Activated naive CD4-positive, alpha-beta T cell treated with anti-CD3 and anti-CD28 coated beads, Interleukin-2, amount 10 ng/mL, durations not matched to agents 7 days and 5 days (primary cell): ENCODE measurements at regions not wholly inside any gene's neighbourhood (a gene's known extent, or its start where the extent isn't known, plus 50 kb on each side); places are given as distances from the start of the nearest gene placed in this dataset.

Source experiments
- CTCF ChIA-PET: fragments of 350-600 bp; sonication (Branson Sonifier 250); formaldehyde crosslinking; loops from one replicate; lab custom pipeline; 2021; ENCODE audit warnings: antibody characterized with exemption; lab: Charles Lee
- DNase-seq: peaks from one replicate; pipeline ENCODE4 v3.0.0-alpha.2; 2020
- H3K27ac Mint-ChIP-seq: one replicate; pipeline ENCODE4 v1.8.0; 2021; ENCODE audit warnings: mild to moderate bottlenecking, moderate library complexity, mixed read lengths
- H3K27me3 Mint-ChIP-seq: one replicate; pipeline ENCODE4 v1.8.0; 2021; ENCODE audit warnings: mild to moderate bottlenecking, mixed read lengths
- H3K36me3 Mint-ChIP-seq: one replicate; pipeline ENCODE4 v1.8.0; 2021; ENCODE audit warnings: mixed read lengths
- H3K4me1 Mint-ChIP-seq: one replicate; pipeline ENCODE4 v1.8.0; 2021; ENCODE audit warnings: mixed read lengths
- H3K4me3 Mint-ChIP-seq: one replicate; pipeline ENCODE4 v1.8.0; 2021; ENCODE audit warnings: mild to moderate bottlenecking, moderate library complexity, mixed read lengths
- H3K9me3 Mint-ChIP-seq: one replicate; pipeline ENCODE4 v1.8.0; 2021; ENCODE audit warnings: mixed read lengths

DNA sequence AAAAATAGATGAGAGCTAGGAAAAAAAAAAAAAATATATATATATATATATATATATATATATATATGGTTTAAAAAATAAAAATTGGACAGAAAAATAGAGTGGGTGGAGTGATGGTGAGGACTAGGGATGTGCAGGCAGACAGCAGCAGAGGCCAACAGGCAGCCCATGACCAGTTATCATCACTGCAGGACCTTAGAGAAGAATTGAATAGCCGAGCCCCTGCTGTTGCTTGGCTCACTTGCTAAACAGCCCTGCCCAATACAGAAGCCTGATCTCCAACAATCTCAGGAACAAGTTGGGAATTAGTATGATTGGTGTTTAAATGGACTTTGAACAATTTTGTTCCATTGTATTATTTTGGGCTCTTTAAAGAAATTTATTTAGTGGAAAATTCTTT lies 967.5 kb upstream of the PIK3C3 start:
- no peaks in the 10 kb centered on the region for H3K36me3 Mint-ChIP-seq
- H3K4me3 Mint-ChIP-seq: no peak overlapping the region
- CTCF ChIA-PET: no interaction called here
- no peaks in the 10 kb centered on the region for H3K27me3 Mint-ChIP-seq
- no peaks in the 10 kb centered on the region for H3K4me1 Mint-ChIP-seq
- peaks cover 12% of the 10 kb centered on the region for H3K9me3 Mint-ChIP-seq
- no peak for DNase-seq
- H3K27ac Mint-ChIP-seq: no peak overlapping the region

DNA sequence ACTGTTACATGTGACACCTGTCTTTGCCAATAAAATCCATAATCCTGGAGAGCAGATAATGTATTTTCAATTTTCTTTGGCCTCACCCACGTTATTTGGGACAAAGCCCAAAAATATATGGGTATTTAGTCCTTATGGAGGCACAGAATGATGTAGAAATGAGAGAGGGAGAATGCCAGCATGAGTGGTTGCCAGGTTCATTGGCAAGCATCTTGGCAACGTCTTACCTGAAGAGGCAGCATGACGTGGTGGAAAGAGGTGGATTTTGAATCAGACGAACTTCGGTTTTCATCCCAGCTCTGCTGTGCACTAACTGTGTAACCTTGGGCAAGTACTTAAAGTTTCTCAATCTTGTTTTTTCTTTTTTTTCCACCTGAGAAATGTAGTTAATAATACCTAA lies 969.6 kb upstream of the PIK3C3 start:
- CTCF ChIA-PET: no interaction called here
- no peak for DNase-seq
- H3K27ac Mint-ChIP-seq: no peak overlapping the region
- no peaks in the 10 kb centered on the region for H3K36me3 Mint-ChIP-seq
- no peaks in the 10 kb centered on the region for H3K4me1 Mint-ChIP-seq
- H3K9me3 Mint-ChIP-seq: peaks cover 7% of the 10 kb centered on the region
- H3K4me3 Mint-ChIP-seq: no peak overlapping the region
- H3K27me3 Mint-ChIP-seq: no peaks in the 10 kb centered on the region

DNA sequence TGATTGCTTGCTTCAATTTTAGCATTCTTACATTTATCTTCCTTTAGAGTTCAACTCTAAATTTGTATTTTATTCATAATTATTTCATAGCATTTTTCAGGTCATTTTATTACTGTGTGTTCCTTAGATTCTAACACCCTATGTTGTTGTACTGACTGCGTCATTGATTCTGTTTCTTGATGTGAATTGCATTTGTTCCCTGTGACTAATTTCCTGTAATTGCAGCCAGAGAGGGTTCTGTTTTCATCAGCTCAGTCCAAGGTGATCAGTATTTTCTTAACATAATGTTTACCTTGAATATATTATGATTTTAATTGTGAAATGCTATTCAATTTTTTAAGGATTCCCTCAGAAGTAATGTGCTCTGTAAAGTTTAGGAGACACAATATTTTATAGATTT lies 970.2 kb upstream of the PIK3C3 start:
- no peaks in the 10 kb centered on the region for H3K27me3 Mint-ChIP-seq
- DNase-seq: no peak

DNA sequence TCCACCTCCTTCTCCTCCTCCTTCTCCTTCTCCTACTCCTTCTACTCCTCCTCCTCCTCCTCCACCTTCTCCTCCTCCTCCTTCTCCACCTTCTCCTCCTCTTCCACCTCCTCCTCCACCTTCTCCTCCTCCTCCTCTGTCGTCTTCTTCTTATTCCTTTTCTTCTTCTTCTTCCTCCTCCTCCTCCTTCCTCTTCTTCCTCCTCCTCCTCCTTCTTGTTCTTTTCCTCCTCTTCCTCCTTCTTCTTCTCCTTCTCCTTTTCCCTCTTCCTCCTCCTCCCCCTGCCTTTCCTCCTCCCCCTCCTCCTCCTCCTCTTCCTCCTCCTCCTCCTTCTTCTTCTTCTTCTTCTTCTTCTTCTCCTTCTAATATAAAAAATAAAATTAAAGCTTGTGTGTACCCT lies 971.2 kb upstream of the PIK3C3 start:
- Mint-ChIP-seq H3K9me3 (peaks cover 5% of the 10 kb centered on the region), H3K4me3 (no peak overlapping the region), H3K4me1 (no peaks in the 10 kb centered on the region), H3K27ac (no peak overlapping the region), H3K36me3 (no peaks in the 10 kb centered on the region), H3K27me3 (no peaks in the 10 kb centered on the region)
- CTCF ChIA-PET: no interaction called here
- DNase-seq: no peak

More for the DNA sequence above, 970.2 kb upstream of the PIK3C3 start:
- H3K4me1 Mint-ChIP-seq: no peaks in the 10 kb centered on the region
- peaks cover 5% of the 10 kb centered on the region for H3K9me3 Mint-ChIP-seq
- no peak overlapping the region for H3K4me3 Mint-ChIP-seq
- no peaks in the 10 kb centered on the region for H3K36me3 Mint-ChIP-seq
- no peak overlapping the region for H3K27ac Mint-ChIP-seq
- CTCF ChIA-PET: no interaction called here

DNA sequence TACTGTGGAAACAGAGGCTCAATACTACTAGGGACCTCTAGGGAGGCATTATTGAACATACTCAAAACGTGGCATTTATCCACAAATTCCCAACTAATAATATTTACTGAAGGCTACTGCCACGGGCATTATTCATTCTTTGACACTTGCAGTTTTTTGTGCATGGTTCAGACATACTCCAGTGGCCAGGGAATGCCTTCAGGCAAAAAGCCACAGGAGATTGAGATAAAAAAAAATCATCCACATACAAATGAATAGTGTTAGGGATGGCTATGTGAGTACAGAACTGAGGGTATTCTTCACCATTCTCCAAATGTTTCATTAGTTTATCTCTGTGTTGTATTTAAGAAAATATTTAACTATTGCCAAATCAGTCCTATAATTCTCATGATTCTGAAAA lies 974.9 kb upstream of the PIK3C3 start:
- peaks cover 8% of the 10 kb centered on the region for H3K9me3 Mint-ChIP-seq
- CTCF ChIA-PET: no interaction called here
- H3K4me3 Mint-ChIP-seq: no peak overlapping the region
- DNase-seq: no peak
- H3K27me3 Mint-ChIP-seq: no peaks in the 10 kb centered on the region
- H3K36me3 Mint-ChIP-seq: no peaks in the 10 kb centered on the region
- H3K4me1 Mint-ChIP-seq: no peaks in the 10 kb centered on the region
- no peak overlapping the region for H3K27ac Mint-ChIP-seq

DNA sequence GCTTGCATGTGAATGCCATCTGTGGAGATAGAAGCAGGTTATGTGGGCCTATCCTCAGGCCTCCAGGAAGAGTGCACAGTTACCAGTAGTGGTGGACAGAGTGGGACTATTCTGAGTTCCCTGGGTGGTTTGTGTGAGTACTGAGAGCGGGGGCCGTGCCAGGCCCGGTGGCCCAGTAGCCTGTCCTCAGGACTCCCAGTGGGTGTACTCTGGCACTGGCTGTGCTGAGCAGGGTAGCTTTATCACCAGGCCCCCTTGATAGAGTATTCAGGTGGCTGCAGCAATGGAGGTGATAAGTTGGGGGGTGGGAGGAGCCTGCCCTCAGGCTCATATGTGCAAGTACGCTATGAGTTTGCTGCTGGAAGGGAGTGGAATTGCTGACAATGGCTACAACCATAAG lies 979.0 kb upstream of the PIK3C3 start:
- Mint-ChIP-seq H3K27ac (no peak overlapping the region), H3K36me3 (no peaks in the 10 kb centered on the region), H3K27me3 (no peaks in the 10 kb centered on the region), H3K9me3 (peaks cover 11% of the 10 kb centered on the region), H3K4me3 (no peak overlapping the region), H3K4me1 (no peaks in the 10 kb centered on the region)
- DNase-seq: no peak
- CTCF ChIA-PET: no interaction called here

DNA sequence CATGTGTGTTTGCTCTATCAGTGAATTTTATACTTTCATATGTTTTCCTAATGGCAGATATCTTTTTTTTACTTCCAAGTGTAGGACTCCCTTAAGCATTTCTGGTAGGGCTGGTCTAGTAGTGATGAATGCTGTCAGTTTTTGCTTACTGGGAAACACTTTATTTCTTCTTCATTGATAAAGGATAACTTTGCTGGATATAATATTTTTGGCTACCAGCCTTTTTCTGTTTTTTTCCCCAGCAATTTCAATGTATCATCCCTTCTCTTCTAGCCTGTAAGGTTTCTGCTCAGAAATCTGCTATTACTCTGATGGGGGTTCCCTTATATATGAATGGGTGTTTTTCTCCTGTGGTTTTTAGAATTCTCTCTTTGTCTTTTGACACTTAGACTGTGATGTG lies 980.6 kb upstream of the PIK3C3 start:
- CTCF ChIA-PET: no interaction called here
- no peaks in the 10 kb centered on the region for H3K4me1 Mint-ChIP-seq
- no peaks in the 10 kb centered on the region for H3K36me3 Mint-ChIP-seq
- no peak overlapping the region for H3K27ac Mint-ChIP-seq
- no peak overlapping the region for H3K4me3 Mint-ChIP-seq
- H3K27me3 Mint-ChIP-seq: no peaks in the 10 kb centered on the region
- H3K9me3 Mint-ChIP-seq: peaks cover 11% of the 10 kb centered on the region
- DNase-seq: no peak

DNA sequence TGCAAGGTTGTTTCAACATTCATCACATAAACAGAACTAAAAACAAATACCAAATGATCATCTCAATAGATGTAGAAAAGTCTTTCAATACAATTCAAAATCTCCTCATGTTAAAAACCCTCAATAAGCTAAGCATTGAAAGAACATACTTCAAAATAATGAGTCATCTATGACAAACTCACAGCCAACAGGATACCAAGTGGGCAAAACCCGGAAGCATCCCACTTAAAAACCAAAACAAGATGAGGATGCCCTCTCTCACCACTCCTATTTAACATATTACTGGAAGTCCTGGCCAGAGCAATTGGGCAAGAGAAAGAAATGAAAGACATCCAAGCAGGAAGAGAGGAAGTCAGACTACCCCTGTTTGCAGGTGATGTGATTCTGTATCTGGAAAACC lies 992.2 kb upstream of the PIK3C3 start:
- no peaks in the 10 kb centered on the region for H3K4me1 Mint-ChIP-seq
- CTCF ChIA-PET: no interaction called here
- H3K36me3 Mint-ChIP-seq: no peaks in the 10 kb centered on the region
- DNase-seq: no peak
- no peak overlapping the region for H3K27ac Mint-ChIP-seq
- no peaks in the 10 kb centered on the region for H3K27me3 Mint-ChIP-seq
- no peak overlapping the region for H3K4me3 Mint-ChIP-seq
- peaks cover 4% of the 10 kb centered on the region for H3K9me3 Mint-ChIP-seq

DNA sequence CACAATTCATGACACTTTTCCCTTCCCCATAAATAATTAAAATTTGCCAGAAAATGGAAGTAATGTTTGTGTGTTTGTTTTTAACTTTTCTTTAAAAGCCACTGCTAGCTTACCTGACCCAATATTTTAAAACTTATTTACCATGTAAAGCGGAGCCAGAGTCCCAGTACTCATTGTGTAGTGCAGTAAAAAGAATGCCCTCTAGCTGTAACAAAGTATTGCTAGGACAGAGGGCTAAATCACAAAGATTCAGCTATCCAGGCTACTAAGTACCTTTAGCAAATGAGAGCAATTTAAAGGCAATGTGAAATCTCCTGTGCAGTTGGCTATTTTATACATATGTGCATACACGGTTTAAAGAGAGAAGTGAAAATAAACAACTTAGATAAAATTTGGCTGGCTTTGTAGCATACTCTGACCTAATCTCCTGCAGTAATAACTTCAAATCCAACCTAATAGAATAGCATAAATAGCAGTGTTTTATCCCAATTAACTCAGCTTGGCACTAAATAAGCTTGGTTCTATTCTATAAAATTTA lies 997.4 kb upstream of the PIK3C3 start:
- Mint-ChIP-seq H3K4me1 (no peaks in the 10 kb centered on the region), H3K4me3 (no peak overlapping the region), H3K27ac (no peak overlapping the region), H3K36me3 (no peaks in the 10 kb centered on the region), H3K9me3 (peaks cover 15% of the 10 kb centered on the region), H3K27me3 (no peaks in the 10 kb centered on the region)
- DNase-seq: no peak
- CTCF ChIA-PET: no interaction called here

DNA sequence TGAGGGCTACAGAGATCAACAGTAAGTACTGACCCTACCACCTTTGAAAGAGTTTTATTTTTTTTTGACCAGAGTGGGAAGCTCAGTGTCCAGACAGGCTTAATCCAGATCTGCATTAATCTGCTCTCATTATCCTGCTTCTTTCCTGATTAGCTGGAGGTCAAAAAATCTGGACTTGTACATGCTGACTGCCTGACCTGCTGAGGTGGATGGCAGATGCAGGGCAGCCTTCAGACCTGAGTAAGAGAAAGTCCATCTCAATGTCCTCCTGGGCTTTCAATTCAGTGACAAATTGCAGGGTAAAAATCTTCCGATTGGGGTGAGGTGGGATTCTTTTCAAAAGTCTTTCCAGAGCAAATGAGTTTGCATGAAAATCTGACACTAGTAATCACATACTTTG lies 998.8 kb upstream of the PIK3C3 start:
- no peaks in the 10 kb centered on the region for H3K4me1 Mint-ChIP-seq
- H3K4me3 Mint-ChIP-seq: no peak overlapping the region
- no peak for DNase-seq
- CTCF ChIA-PET: no interaction called here
- H3K36me3 Mint-ChIP-seq: no peaks in the 10 kb centered on the region
- H3K9me3 Mint-ChIP-seq: peaks cover 15% of the 10 kb centered on the region
- H3K27ac Mint-ChIP-seq: no peak overlapping the region
- no peaks in the 10 kb centered on the region for H3K27me3 Mint-ChIP-seq

DNA sequence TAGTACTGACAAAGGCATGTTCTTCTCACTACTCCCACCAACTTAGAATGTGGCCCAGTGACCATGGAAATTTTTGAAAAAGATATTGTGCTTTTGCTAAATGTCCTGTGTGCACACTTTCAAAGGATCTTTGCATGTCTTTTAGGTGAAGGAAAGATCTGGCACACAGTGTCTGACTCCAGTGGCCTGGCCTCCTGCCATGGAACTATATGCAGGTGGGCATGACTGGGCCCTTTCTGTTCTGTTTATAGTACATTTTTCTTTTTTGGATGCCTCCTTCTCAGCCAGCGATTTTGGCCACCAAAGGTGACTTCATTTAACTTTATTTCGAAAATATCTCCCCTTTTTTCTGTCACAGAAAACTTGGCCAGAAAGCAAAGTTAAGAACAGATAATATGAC lies 999.7 kb upstream of the PIK3C3 start:
- Mint-ChIP-seq H3K27ac (no peak overlapping the region), H3K36me3 (no peaks in the 10 kb centered on the region), H3K9me3 (peaks cover 22% of the 10 kb centered on the region), H3K27me3 (no peaks in the 10 kb centered on the region), H3K4me1 (no peaks in the 10 kb centered on the region), H3K4me3 (no peak overlapping the region)
- CTCF ChIA-PET: no interaction called here
- no peak for DNase-seq

DNA sequence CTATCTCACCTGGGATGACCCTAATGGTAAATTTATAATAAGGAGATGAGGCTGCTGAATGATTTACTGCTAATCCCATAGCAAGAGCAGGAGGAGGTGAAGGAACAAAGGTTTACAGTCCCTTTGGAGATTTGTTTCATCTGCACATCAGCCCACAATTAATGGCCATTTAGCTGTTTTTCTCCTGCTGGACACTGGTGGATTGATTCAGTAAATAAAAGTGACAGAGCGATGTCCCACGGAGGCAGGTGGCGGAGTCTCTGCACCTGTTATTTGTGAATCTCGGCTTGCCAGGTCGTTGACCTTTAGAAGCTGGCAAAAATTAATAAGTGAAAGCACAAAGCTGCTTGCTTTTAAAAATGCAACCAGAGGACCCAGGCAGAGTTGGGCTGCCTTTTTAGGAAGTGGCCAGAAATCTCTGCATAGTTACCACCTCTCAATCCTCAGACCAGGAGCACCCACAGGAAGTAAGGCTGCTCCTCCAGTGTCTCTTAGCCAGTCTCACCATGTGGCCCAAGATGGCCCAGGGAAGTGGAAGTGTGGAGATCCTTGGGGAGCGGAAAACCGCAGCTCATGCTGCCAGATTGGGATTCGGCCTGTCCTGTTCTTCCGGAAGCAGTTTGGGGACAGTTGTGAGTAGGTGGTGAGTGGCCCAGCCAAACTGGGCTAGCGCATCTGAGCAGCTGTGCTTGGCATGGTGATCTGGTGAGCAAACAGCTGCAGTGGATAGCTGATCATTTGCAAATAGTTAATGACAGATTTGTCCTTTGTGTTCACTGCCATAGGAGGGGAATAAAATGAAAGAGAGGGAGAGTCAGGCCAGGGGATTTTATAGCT lies 1005.7 kb upstream of the PIK3C3 start:
- Mint-ChIP-seq H3K4me1 (no peaks in the 10 kb centered on the region), H3K27me3 (no peaks in the 10 kb centered on the region), H3K27ac (no peak overlapping the region), H3K4me3 (no peak overlapping the region), H3K9me3 (peaks cover 15% of the 10 kb centered on the region), H3K36me3 (no peaks in the 10 kb centered on the region)
- CTCF ChIA-PET: no interaction called here
- DNase-seq: no peak

DNA sequence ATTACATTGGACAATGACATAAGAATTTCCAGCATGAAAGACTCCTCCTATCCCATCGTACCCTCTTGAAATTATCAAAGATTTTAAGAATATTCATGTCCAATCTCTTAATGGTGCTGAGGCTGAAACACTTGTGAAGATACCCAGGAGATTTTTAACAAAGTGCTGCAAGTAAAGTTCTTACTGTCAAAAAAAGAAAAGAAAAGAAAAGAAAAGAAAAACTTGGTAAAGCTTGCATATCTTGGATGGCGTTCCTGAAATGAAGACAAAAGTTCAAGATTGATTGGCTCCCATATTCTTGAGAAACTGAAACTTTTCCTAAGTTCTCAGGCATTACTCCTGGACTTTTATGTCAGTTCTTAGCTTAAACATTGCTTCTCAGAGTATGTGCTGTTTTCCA lies 1010.5 kb upstream of the PIK3C3 start:
- Mint-ChIP-seq H3K27ac (no peak overlapping the region), H3K4me1 (no peaks in the 10 kb centered on the region), H3K9me3 (peaks cover 8% of the 10 kb centered on the region), H3K27me3 (no peaks in the 10 kb centered on the region), H3K4me3 (no peak overlapping the region), H3K36me3 (no peaks in the 10 kb centered on the region)
- no peak for DNase-seq
- CTCF ChIA-PET: interaction anchor here (0.6 kb wide), 1 partner anchor 251 kb away, joined by 3 read pairs; no protein-coding TSS in a partner anchor

DNA sequence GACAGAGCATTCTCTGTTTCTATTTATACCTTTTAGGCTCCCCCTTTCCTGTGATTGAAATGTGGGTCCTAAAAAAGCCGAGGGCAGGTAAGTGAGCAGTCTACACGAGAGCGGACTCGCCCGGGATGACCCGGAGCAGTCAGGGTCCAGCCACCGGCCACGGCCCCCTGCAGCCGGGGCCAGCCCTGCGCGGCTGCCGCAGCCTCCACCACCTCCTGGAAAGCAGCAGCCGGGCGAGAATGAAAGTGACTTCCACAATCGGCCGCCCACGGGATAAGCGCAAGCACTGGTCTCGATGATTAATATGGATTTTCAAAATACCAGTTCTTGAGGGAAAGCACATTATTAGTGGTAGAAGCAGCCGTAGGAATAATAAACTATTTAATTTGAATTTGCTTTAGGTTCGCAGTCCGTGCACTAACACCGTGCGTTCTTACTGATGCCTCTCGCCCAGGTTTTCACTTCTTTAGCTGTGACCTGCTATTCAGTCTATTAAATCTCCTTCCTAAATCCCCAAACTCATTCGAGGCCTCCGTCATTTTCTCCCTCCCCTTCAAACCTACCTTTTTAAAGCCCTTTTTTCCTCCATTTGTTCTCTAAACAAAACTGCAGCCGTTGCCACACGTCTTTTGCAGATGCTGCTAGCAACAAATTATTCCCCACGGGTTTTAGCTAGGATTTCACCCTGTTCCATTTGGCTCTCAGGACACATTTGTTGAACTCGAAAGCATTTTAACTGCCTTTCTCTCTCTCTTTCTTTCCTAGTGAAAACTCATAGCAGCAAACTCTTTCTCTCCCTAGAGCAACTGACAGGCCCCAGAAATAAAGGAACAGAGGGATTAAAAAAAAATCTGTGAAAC lies 1015.1 kb upstream of the PIK3C3 start:
- H3K9me3 Mint-ChIP-seq: peaks cover 13% of the 10 kb centered on the region
- H3K36me3 Mint-ChIP-seq: no peaks in the 10 kb centered on the region
- CTCF ChIA-PET: no interaction called here
- H3K27me3 Mint-ChIP-seq: no peaks in the 10 kb centered on the region
- no peak for DNase-seq
- H3K4me3 Mint-ChIP-seq: no peak overlapping the region
- H3K4me1 Mint-ChIP-seq: no peaks in the 10 kb centered on the region
- H3K27ac Mint-ChIP-seq: no peak overlapping the region

DNA sequence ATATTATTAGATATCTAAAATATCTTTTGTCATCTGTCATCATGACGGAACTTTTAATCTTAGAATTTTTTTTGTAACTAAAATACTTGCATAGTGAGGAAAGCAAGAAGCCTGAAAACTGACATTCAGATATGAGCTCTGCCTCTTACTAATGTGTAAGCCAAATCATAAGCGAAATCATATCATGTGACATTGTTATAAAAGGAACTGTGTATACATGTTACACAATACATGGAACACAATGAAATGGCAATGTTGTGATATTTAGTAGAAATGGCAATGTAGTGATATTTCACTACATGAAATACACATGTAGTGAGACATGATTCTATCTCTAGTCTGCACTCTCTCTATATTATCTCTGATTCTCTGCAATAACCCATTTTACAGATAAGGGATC lies 1016.4 kb upstream of the PIK3C3 start:
- no peaks in the 10 kb centered on the region for H3K27me3 Mint-ChIP-seq
- no peak overlapping the region for H3K4me3 Mint-ChIP-seq
- no peaks in the 10 kb centered on the region for H3K36me3 Mint-ChIP-seq
- H3K4me1 Mint-ChIP-seq: no peaks in the 10 kb centered on the region
- CTCF ChIA-PET: no interaction called here
- H3K9me3 Mint-ChIP-seq: peaks cover 13% of the 10 kb centered on the region
- H3K27ac Mint-ChIP-seq: no peak overlapping the region
- no peak for DNase-seq
